ENCODE measurements at regions not wholly inside any gene's neighbourhood (a gene's known extent, or its start where the extent isn't known, plus 50 kb on each side); places are given as distances from the start of the nearest gene placed in this dataset.

- TF ChIP-seq, protein P1, sequence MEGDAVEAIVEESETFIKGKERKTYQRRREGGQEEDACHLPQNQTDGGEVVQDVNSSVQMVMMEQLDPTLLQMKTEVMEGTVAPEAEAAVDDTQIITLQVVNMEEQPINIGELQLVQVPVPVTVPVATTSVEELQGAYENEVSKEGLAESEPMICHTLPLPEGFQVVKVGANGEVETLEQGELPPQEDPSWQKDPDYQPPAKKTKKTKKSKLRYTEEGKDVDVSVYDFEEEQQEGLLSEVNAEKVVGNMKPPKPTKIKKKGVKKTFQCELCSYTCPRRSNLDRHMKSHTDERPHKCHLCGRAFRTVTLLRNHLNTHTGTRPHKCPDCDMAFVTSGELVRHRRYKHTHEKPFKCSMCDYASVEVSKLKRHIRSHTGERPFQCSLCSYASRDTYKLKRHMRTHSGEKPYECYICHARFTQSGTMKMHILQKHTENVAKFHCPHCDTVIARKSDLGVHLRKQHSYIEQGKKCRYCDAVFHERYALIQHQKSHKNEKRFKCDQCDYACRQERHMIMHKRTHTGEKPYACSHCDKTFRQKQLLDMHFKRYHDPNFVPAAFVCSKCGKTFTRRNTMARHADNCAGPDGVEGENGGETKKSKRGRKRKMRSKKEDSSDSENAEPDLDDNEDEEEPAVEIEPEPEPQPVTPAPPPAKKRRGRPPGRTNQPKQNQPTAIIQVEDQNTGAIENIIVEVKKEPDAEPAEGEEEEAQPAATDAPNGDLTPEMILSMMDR (conservative IDR thresholded peaks at IDR 0.05 in 1 of 2, IDR thresholded peaks at IDR 0.05 in 1 of 2; ENCODE audit: low read depth in 1 of 2, low read length in 2 of 2), result no peak
- TF ChIP-seq EZH2 (IDR thresholded peaks at IDR 0.05; ENCODE audit: low read length, missing control alignments), result no peak
Measured at GRCh38 chr5:26802944-26803343, 235.4 kb downstream of the CDH9 start.
